MCF 10A (cell line): ENCODE measurements at regions not wholly inside any gene's neighbourhood (a gene's known extent, or its start where the extent isn't known, plus 50 kb on each side); places are given as distances from the start of the nearest gene placed in this dataset.

Experiments
- BruUV-seq: library from RNA; stranded (reverse); fragments of 400-500 nt; replicated peaks from 2 replicates; lab custom pipeline; 2021; lab: Mats Ljungman, UMichigan
- CTCF ChIA-PET: fragments of 300-600 bp; sonication (Branson Sonifier 250); formaldehyde crosslinking; extraction: SDS; loops from one replicate; lab custom pipeline; 2021; ENCODE audit warnings: antibody characterized with exemption, inconsistent platforms; lab: Yijun Ruan, JAX
- POLR2A ChIA-PET: fragments of 300-600, 350-650 bp; sonication (Branson Sonifier 250); formaldehyde crosslinking; extraction: SDS; loops from one replicate; lab custom pipeline; 2020; ENCODE audit warnings: antibody characterized with exemption, inconsistent platforms; lab: Yijun Ruan, JAX
- DNase-seq: peaks from one replicate; pipeline ENCODE4 v3.0.0-alpha.2; 2018; ENCODE audit not compliant: unreplicated experiment
- H3K27ac Mint-ChIP-seq: one replicate; pipeline ENCODE4 v1.8.0; 2022; ENCODE audit warnings: mild to moderate bottlenecking, low read depth, mixed read lengths; ENCODE audit not compliant: unreplicated experiment
- H3K27me3 Mint-ChIP-seq: one replicate; pipeline ENCODE4 v1.8.0; 2022; ENCODE audit warnings: mixed read lengths; ENCODE audit not compliant: insufficient read depth, unreplicated experiment
- H3K36me3 Mint-ChIP-seq: one replicate; pipeline ENCODE4 v1.8.0; 2022; ENCODE audit warnings: mild to moderate bottlenecking, moderate library complexity, mixed read lengths; ENCODE audit not compliant: insufficient read depth, unreplicated experiment
- H3K4me1 Mint-ChIP-seq: one replicate; pipeline ENCODE4 v1.8.0; 2022; ENCODE audit warnings: mixed read lengths; ENCODE audit not compliant: insufficient read depth, unreplicated experiment
- H3K4me3 Mint-ChIP-seq: one replicate; pipeline ENCODE4 v1.8.0; 2022; ENCODE audit warnings: mild to moderate bottlenecking, moderate library complexity, mixed read lengths; ENCODE audit not compliant: unreplicated experiment
- H3K9me3 Mint-ChIP-seq: one replicate; pipeline ENCODE4 v1.8.0; 2022; ENCODE audit warnings: mixed read lengths; ENCODE audit not compliant: unreplicated experiment
- intact Hi-C: fragments of 100-400 bp; cut with micrococcal nuclease; formaldehyde crosslinking; loops from 2 replicates; pipeline ENCODE4 v1.14.1; 2022
- TF ChIP-seq, protein P1 (sequence below): fragments of 200-600 bp; IDR thresholded peaks from one replicate; pipeline ENCODE4 v1.8.0; 2022; ENCODE audit warnings: antibody characterized with exemption, mild to moderate bottlenecking; ENCODE audit not compliant: unreplicated experiment

DNA sequence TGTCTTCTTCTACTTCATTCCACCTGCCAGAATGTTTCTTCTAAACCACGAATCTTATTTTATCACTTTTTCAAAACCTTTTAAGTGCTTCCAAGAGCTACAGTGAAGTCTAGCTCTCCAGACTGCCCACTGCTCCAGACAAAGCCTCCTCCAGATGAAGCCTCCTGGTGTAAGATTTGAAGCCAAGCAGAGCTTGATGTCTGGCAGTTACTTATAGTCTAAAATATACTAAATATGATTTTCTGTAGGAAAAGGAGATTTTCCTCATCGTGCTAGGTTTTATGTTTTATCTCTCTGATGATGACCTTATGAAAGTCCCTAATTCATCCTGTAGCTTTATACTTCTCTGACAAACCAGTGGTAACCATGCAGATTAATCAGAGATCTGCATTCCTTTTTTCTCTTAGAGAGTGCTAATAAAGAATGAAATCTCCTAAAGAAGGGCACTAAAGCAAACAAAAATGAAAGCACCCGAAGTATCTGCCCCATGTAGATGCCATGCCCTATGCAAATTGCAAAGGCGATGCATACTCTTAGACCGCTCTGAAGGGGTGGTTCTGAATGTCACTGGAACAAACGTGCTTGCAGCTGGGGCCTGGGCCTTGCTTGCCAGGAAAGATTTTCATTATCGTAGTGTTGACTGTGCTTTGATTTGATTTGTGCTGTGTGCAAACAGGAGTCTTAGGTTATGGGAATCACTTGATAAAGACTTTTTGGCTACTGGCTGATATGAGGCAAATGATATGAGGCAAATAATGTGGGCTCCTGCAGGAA, 314.2 kb downstream of the PID1 start:
- BruUV-seq = no TSS peak
- intact Hi-C loops = no loop called here
- CTCF ChIA-PET = no interaction called here
- Mint-ChIP-seq H3K27me3 (no peaks in the 10 kb centered on the region), H3K36me3 (no peaks in the 10 kb centered on the region), H3K4me3 (no peak overlapping the region), H3K9me3 (peaks cover 6% of the 10 kb centered on the region), H3K27ac (no peak overlapping the region), H3K4me1 (no peaks in the 10 kb centered on the region)
- DNase-seq = no peak
- TF ChIP-seq, protein P1, sequence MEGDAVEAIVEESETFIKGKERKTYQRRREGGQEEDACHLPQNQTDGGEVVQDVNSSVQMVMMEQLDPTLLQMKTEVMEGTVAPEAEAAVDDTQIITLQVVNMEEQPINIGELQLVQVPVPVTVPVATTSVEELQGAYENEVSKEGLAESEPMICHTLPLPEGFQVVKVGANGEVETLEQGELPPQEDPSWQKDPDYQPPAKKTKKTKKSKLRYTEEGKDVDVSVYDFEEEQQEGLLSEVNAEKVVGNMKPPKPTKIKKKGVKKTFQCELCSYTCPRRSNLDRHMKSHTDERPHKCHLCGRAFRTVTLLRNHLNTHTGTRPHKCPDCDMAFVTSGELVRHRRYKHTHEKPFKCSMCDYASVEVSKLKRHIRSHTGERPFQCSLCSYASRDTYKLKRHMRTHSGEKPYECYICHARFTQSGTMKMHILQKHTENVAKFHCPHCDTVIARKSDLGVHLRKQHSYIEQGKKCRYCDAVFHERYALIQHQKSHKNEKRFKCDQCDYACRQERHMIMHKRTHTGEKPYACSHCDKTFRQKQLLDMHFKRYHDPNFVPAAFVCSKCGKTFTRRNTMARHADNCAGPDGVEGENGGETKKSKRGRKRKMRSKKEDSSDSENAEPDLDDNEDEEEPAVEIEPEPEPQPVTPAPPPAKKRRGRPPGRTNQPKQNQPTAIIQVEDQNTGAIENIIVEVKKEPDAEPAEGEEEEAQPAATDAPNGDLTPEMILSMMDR = no peak
- POLR2A ChIA-PET = interaction anchor here (0.6 kb wide), 1 partner anchor 454 kb away, joined by 3 read pairs; no protein-coding TSS in a partner anchor

DNA sequence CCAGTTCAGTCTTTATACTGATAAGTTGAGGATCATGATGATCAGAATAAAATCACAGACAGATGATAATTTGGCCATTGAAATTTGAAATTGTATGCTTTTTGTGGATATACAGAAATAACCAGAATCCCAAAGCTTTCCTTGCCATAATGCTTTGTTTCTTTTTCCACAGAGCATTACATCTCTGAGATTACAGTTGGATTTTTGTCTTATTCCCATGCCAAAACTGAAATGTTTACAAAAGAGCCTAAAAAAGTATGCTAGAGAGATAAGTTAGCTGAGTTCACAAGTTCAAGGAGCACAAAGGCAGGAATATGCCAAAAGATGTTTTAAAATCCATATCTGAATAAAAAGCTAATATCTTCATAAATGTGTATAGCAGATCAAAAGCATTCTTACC, 321.3 kb downstream of the PID1 start:
- Mint-ChIP-seq H3K36me3 (no peaks in the 10 kb centered on the region), H3K4me1 (no peaks in the 10 kb centered on the region), H3K27me3 (no peaks in the 10 kb centered on the region), H3K9me3 (peaks cover 8% of the 10 kb centered on the region), H3K27ac (no peak overlapping the region), H3K4me3 (no peak overlapping the region)
- no TSS peak for BruUV-seq
- intact Hi-C loops = no loop called here
- DNase-seq = no peak
- TF ChIP-seq, protein P1 = no peak
- ChIA-PET CTCF (no interaction called here), POLR2A (no interaction called here)

DNA sequence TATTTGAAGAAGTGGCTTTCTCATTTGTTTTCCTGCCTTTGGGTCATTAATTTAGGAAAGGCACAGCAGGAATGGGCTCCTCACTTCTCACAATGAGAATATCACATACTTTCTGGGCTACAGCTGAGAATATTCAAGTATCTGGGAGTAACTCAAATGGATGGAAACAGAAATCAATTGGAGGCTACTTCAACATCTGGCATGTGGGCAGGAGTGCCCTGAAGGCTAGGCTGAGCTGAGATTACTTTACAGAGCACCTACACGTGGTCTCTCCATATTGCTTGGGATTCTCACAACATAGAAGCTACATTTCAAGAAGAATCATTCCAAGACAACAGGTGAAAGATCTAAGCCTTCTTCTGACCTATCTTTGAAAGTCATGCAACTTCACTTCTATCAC, 325.4 kb downstream of the PID1 start:
- Mint-ChIP-seq H3K27me3 (no peaks in the 10 kb centered on the region), H3K36me3 (no peaks in the 10 kb centered on the region), H3K27ac (no peak overlapping the region), H3K9me3 (peaks cover 7% of the 10 kb centered on the region), H3K4me3 (no peak overlapping the region), H3K4me1 (no peaks in the 10 kb centered on the region)
- TF ChIP-seq, protein P1 = no peak
- POLR2A ChIA-PET = no interaction called here
- CTCF ChIA-PET = interaction anchor here (0.7 kb wide), 1 partner anchor 20 kb away, joined by 3 read pairs; no protein-coding TSS in a partner anchor
- intact Hi-C loops = no loop called here
- DNase-seq = no peak
- no TSS peak for BruUV-seq

DNA sequence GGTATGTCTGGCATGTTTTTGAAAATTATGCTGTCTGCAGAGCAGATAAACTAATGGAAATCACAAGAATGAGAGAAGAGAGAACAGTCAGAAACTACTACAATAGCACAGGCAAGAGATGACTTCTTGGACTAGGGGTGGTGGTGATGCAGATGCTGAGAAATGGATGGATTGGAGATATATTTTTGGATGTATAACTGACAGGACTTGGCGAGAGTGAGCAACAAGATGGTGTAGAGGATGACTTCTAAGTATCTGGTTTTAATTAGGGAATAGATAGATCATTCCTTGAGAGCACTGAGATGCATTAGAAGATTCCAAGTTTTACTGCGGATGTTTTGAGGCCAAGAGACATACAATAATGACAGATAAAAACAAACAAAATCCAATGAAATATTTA, 328.2 kb downstream of the PID1 start:
- Mint-ChIP-seq H3K27ac (no peak overlapping the region), H3K36me3 (no peaks in the 10 kb centered on the region), H3K4me3 (no peak overlapping the region), H3K4me1 (peaks cover 14% of the 10 kb centered on the region), H3K9me3 (peaks cover 7% of the 10 kb centered on the region), H3K27me3 (no peaks in the 10 kb centered on the region)
- CTCF ChIA-PET = interaction anchor here (0.6 kb wide), 1 partner anchor 1738 kb away, joined by 4 read pairs; no protein-coding TSS in a partner anchor
- no TSS peak for BruUV-seq
- no peak for DNase-seq
- TF ChIP-seq, protein P1 = no peak
- intact Hi-C loops = no loop called here
- POLR2A ChIA-PET = no interaction called here
